ENCODE measurements at regions not wholly inside any gene's neighbourhood (a gene's known extent, or its start where the extent isn't known, plus 50 kb on each side); places are given as distances from the start of the nearest gene placed in this dataset.
A peak's percentile ranks its signal among the peaks of the same experiment; 100 is the strongest.
"Not testable (repeated sequence)": the region's sequence is repeated elsewhere in the genome, so short reads cannot be mapped to it uniquely, and the experiment has no call there.

- no peak for DNase-seq
These were observed 576.0 kb downstream of the PCDH17 start for GRCh38 chr13:58207501-58207900.

DNA sequence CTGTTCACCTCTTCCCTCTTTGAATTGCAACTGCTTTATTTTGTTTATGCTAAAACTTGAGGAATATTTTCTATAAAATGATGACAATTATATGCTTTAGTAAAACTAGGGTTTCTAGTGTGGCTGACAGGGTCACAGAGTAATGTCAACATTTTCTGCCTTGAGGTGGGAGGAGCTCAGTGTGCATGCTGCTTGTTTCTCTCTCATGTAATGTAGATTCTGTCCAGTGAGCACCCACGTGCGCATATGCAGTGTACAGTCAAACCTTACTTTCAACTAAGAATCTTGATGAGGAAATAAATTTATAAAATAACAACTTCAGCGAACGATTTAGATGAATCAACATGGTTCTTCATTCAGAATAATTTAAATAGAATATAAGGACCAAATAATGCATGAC is 603.9 kb downstream of the PCDH17 start:
- no peak for DNase-seq

DNA sequence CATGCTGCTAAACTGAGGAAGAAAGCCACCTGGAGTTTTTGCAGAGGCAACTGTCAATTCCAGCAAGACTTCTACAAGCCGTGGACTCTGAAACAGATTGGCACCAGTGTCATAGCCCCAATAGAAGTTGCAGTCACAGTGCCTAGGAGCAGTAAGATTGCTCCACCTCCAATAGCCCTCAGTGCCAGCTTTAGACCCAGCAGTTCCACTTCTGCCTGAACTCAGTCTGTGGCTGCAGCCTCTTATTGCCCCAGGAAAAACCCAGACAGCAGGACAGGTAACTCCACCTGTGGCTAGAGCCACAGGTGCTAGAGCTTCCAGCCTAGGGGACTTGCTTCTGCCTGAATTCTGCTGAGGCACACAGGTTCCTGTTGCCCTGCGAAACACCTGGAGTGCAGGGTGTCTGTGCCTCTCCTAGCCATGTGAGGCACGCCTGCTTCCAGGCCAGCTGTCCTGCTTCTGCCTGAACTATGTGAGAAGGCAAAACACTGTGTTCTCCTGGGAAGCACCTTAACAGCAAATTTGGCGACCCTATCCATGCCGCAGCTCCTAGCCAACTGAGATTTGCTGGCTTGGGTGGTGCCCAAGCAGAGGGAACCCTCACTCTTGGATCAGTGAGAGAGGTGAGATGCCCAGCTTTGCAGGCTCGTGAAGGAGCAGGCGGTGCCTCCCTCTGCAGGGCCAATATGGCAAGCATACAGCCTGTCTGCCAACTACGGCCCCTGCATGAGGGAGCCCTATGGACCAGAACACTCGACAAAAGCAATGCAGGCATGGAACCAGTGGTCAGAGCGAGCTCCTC is 607.6 kb downstream of the PCDH17 start:
- no peak for DNase-seq

DNA sequence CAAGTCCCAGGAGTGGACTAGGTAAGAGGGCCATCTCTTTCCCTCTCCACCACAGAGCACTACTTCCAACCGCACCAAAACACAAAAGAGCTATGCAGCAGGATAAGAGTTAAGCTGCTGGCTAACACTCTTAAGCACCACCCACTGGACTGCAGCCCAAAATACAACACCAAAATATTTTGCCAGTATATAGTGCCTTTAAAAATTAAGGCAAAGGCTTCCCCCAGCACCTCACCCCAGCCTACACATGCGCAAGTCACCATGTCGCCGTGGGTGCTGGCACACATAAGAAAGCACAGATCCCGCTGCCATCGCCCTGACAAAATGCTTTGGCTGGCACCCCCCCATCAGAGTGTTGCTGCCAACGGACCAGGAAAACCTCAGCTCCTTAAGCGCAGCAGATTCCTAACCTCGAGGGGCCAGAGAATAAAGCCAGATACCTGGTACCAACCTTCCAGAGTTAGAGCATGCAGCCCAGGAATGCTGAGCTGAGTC is 608.3 kb downstream of the PCDH17 start:
- DNase-seq, result no peak

GRCh38 chr13:58247080-58247479 is 615.5 kb downstream of the PCDH17 start:
- no peak for DNase-seq

DNA sequence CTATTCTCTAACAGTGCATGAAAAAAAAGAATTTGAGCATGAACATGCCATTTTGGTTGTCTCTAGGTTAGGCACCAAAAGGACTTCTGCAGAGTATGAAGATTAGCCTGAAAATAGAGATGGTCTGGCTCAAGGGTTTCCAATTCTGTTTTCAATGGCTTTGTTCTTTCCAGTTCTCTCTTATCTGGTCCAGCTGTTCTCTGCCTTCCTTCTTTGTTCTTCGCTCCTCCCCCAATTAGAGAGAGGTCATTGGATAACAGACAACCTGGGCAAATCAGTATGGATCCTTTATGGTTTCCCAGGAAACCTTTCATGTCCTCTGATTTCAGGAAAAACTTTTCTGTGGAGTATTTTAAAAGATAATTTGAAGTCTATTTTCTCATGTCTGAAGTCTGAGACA is 623.4 kb downstream of the PCDH17 start:
- DNase-seq, result no peak

GRCh38 chr13:58266271-58266670 is 634.7 kb downstream of the PCDH17 start:
- no peak for DNase-seq

GRCh38 chr13:58298556-58299135 is 667.1 kb downstream of the PCDH17 start:
- no peak for DNase-seq

- DNase-seq, result no peak
These were observed 668.7 kb downstream of the PCDH17 start for GRCh38 chr13:58300224-58300623.

DNA sequence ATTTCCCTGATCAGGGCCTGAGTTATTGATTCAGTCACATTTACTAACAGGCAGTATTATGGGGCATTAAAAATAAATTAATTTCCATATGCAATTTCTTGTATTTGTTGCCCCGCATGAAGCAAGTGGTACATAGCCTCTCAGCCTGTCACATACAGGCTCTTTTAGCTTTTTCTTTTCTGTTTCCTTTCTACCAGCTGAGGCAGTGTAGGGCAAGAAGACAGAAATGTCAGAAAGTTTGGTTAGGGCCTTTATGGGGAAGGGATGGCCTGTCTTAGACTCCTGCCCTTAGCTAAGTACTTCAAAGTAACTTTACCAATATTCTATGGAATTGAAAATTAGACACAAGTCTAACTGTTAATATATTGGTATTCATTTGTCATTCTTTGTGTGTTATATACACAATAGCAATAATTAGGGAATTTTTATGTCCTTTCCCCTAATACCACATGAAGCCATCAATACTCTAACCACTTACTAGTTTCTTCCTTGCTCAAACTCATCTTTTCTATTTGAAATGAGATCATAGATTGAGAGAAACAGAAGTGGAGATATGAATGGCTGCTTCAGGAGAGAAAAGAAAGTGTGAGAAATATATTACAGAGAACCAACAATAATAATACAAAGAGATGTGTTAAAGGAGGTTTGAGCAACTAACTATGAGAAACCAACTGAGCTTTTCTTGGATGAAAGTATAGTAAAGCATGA is 669.6 kb downstream of the PCDH17 start:
- DNase-seq, result no peak

GRCh38 chr13:58302349-58302748 is 670.8 kb downstream of the PCDH17 start:
- no peak for DNase-seq

GRCh38 chr13:58306062-58306461 is 674.5 kb downstream of the PCDH17 start:
- DNase-seq, result no peak

DNA sequence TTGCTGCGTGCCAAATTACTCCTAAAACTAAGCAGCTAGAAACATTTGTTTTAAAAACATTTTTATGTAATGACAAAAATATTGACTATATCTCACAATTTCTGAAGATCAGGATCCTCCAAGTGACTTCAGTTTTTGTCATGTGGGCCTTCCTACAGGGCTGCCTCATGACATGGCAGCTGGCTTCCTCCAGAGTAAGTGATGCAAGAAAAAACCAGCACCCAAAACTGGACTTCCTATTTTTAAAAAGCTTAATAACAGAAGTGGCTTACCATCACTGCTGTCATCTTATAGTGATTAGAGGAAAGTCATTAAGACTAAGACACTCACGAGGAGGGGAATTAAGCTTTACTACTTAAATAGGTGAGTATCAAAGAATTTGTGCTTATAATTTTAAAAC is 681.7 kb downstream of the PCDH17 start:
- DNase-seq, result no peak

- no peak for DNase-seq
These were observed 687.1 kb downstream of the PCDH17 start for GRCh38 chr13:58318495-58319167.

DNA sequence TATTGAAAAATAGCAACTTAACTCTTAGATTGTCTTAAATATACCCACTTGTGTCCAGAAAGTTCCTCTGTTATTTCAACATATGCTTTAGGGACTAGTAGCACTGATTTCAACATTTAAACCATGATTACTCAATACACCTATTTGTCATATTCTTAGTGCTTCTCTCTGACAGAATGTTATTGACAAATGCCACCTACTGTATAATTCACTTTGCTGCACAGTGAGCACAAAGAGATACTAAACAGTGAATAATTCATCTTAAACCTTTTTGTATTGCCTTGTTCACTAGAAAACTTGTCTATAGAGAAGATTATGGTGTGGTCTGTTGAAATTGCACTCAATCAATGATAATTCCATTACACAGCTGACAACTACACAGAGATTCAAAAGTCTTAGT is 692.6 kb downstream of the PCDH17 start:
- DNase-seq, result no peak

- peak; percentile 17 for DNase-seq
These were observed 698.2 kb downstream of the PCDH17 start for GRCh38 chr13:58329746-58330145.

DNA sequence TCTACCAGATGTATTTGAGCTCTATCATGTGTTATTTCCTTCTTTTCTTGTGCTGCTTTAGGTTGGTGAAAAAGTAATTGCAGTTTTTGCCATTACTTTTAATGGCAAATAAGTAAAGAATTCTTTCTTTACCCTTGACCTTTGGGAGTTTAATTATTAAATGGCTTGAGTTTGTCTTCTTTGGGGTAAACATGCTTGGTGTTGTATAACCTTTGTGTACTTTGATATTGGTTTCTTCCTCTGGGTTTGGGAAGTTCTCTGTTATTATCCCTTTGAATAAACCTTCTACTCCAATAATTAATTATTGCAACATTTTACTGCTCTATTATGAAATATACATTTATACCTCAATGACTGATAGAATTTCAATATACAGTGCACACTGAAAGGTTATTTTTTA is 709.4 kb downstream of the PCDH17 start:
- DNase-seq, result no peak

DNA sequence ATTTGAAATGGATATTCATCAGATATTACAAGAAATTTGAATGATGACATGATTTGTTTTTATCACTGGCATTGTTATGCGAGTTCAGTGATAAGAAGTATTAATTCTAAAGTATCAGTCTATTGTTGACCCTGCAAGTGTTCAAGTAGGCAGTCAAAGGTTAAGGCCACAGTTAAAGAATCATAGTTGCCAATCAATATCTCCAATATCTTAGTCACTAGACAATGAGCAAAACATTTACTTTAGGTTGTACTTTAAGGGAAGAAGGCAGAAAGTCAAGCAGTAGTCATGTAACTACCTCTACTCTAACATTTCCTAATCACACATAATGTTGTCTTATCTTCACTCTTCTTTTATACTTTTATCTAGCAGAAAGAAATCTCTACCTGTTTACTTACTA is 709.8 kb downstream of the PCDH17 start:
- no peak for DNase-seq

DNA sequence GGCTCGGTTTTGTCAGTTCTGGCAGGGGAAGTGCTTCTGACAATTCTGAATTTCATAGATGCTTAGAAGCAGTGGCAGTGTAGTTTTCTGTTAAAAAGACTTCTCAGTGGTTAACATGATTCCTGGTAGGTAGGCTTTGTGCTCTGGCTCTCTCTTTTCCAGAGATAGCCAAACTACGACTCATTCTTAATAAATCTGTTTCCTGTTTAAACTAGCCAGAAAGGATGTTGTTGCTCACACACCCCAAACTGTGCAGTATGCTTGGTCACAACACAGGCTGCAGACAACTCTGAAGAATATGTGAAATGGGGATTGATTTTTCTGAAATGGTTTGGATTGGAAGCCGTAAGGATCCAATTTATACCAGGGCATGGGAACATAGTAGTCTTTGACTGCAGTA is 711.5 kb downstream of the PCDH17 start:
- DNase-seq, result no peak

- not testable (repeated sequence) for DNase-seq
These were observed 720.6 kb downstream of the PCDH17 start for GRCh38 chr13:58352100-58352499.

GRCh38 chr13:58369936-58370335 is 738.4 kb downstream of the PCDH17 start:
- DNase-seq, result no peak

- no peak for DNase-seq
These were observed 744.8 kb downstream of the PCDH17 start for GRCh38 chr13:58376349-58376748.

GRCh38 chr13:58376775-58377174 is 745.2 kb downstream of the PCDH17 start:
- no peak for DNase-seq

Measured in NCI-H526 treated with DMSO at 0.1 percent for 48 hours (cell line).